ENCODE measurements at regions not wholly inside any gene's neighbourhood (a gene's known extent, or its start where the extent isn't known, plus 50 kb on each side); places are given as distances from the start of the nearest gene placed in this dataset.

GRCh38 chr15:38080651-38081275, 146.3 kb downstream of the TMCO5A start:
- Histone ChIP-seq H3K9ac (ENCODE audit: low read length) (no peak overlapping the region), H3K27ac (ENCODE audit: low read length) (no peak overlapping the region), H3K79me2 (replicated peaks; ENCODE audit: insufficient read depth, low read length) (no peaks in the 10 kb centered on the region), H3K9me2 (ENCODE audit: insufficient read depth, low read length) (no peaks in the 10 kb centered on the region), H3K27me3 (ENCODE audit: insufficient read depth, low read depth, low read length) (no peaks in the 10 kb centered on the region), H3K4me2 (ENCODE audit: low read length) (no peak overlapping the region), H3F3A (ENCODE audit: insufficient read depth, low read length, poor library complexity, severe bottlenecking) (no peaks in the 10 kb centered on the region), H3K4me3 (ENCODE audit: low read length) (no peak overlapping the region), H4K20me1 (ENCODE audit: insufficient read depth) (no peaks in the 10 kb centered on the region), H2AFZ (ENCODE audit: low read depth, low read length) (no peak overlapping the region), H3K36me3 (ENCODE audit: insufficient read depth, low read length) (no peaks in the 10 kb centered on the region), H3K9me3 (ENCODE audit: low read length) (no peaks in the 10 kb centered on the region)
- TF ChIP-seq TAF1 (IDR thresholded peaks at IDR 0.05; ENCODE audit: low read depth): no peak
- no peak for TF ChIP-seq RAD21 (conservative IDR thresholded peaks at IDR 0.05)
- TF ChIP-seq EP300 (conservative IDR thresholded peaks at IDR 0.05; ENCODE audit: poor library complexity, severe bottlenecking): no peak
- TF ChIP-seq CTCF (IDR thresholded peaks at IDR 0.05; ENCODE audit: poor library complexity, severe bottlenecking): no peak
- TF ChIP-seq EZH2 (IDR thresholded peaks at IDR 0.05; ENCODE audit: borderline replicate concordance, insufficient read depth, low read length, poor library complexity, severe bottlenecking): no peak
- TF ChIP-seq REST (IDR thresholded peaks at IDR 0.05; ENCODE audit: borderline replicate concordance): no peak
- no peak for TF ChIP-seq SMC3 (conservative IDR thresholded peaks at IDR 0.05; ENCODE audit: poor library complexity)

- Histone ChIP-seq H3K27ac (ENCODE audit: low read length) (no peak overlapping the region), H3K4me3 (ENCODE audit: low read length) (no peak overlapping the region), H3F3A (ENCODE audit: insufficient read depth, low read length, poor library complexity, severe bottlenecking) (no peaks in the 10 kb centered on the region), H3K36me3 (ENCODE audit: insufficient read depth, low read length) (no peaks in the 10 kb centered on the region), H3K79me2 (replicated peaks; ENCODE audit: insufficient read depth, low read length) (no peaks in the 10 kb centered on the region), H3K27me3 (ENCODE audit: insufficient read depth, low read depth, low read length) (no peaks in the 10 kb centered on the region), H4K20me1 (ENCODE audit: insufficient read depth) (no peaks in the 10 kb centered on the region), H2AFZ (ENCODE audit: low read depth, low read length) (no peak overlapping the region), H3K9ac (ENCODE audit: low read length) (no peak overlapping the region), H3K9me3 (ENCODE audit: low read length) (no peaks in the 10 kb centered on the region), H3K4me2 (ENCODE audit: low read length) (no peak overlapping the region), H3K9me2 (ENCODE audit: insufficient read depth, low read length) (no peaks in the 10 kb centered on the region)
- TF ChIP-seq TAF1 (IDR thresholded peaks at IDR 0.05; ENCODE audit: low read depth) (no peak), POLR2AphosphoS5 (IDR thresholded peaks at IDR 0.05) (no peak), RAD21 (conservative IDR thresholded peaks at IDR 0.05) (no peak), REST (IDR thresholded peaks at IDR 0.05; ENCODE audit: borderline replicate concordance) (no peak), MXI1 (conservative IDR thresholded peaks at IDR 0.05; ENCODE audit: poor library complexity, severe bottlenecking) (no peak), CTCF (IDR thresholded peaks at IDR 0.05; ENCODE audit: poor library complexity, severe bottlenecking) (no peak), EP300 (conservative IDR thresholded peaks at IDR 0.05; ENCODE audit: poor library complexity, severe bottlenecking) (no peak), SMC3 (conservative IDR thresholded peaks at IDR 0.05; ENCODE audit: poor library complexity) (no peak)
Measured at GRCh38 chr15:38084289-38084688, 149.8 kb downstream of the TMCO5A start.

All from neural cell (in vitro differentiated cells).